ENCODE measurements at regions not wholly inside any gene's neighbourhood (a gene's known extent, or its start where the extent isn't known, plus 50 kb on each side); places are given as distances from the start of the nearest gene placed in this dataset.
A peak's percentile ranks its signal among the peaks of the same experiment; 100 is the strongest.

- 54 to 73% methylated on average over 1 of the region's 1 CpG for WGBS, 2 donors
- Histone ChIP-seq H3K27ac (no peak overlapping the region), H3K27me3 (no peaks in the 10 kb centered on the region), H3K9me3 (peaks cover 0 to 8% (median 0%) of the 10 kb centered on the region in 4 donors), H3K4me3 (no peak overlapping the region), H3K4me1 (no peaks in the 10 kb centered on the region), H3K36me3 (no peaks in the 10 kb centered on the region)
- intact Hi-C loops (cut with DNase I), result loop anchor here (10.0 kb wide), 1 partner anchor 407 kb away; no protein-coding TSS in a partner anchor
- DNase-seq, result no peak
- TF ChIP-seq POLR2AphosphoS5 (IDR thresholded peaks at IDR 0.05), result no peak
Observed at GRCh38 chr1:68617942-68618341, 121.1 kb upstream of the DEPDC1 start.

DNA sequence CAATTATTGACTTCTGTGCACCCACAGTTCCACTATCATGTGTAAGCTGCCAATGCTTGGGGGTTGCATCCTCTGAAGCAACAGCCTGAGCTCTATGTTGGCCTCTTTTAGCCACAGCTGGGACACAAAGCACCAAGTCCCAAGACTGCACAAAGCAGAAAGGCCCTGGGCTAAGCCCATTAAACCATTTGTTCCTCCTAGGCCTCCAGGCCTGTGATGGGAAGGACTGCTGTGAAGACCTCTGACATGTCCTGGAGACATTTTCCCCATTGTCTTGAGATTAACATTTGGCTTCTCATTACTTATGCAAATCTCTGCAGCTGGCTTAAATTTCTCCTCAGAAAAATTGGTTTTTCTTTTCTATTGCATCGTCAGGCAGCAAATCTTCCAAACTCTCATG lies 123.7 kb upstream of the DEPDC1 start:
- H3K4me3 ChIP-seq, result no peak overlapping the region
- intact Hi-C loops (cut with DNase I), result no loop called here
- H3K27ac ChIP-seq, result no peak overlapping the region
- no peaks in the 10 kb centered on the region for H3K36me3 ChIP-seq
- no peaks in the 10 kb centered on the region for H3K27me3 ChIP-seq
- H3K9me3 ChIP-seq, result peaks cover 0 to 8% (median 0%) of the 10 kb centered on the region in 4 donors
- peaks cover 0 to 16% (median 11%) of the 10 kb centered on the region in 4 donors for H3K4me1 ChIP-seq
- DNase-seq, result no peak
- WGBS, 2 donors, result 93 to 94% methylated on average over 1 of the region's 1 CpG
- TF ChIP-seq POLR2A (IDR thresholded peaks at IDR 0.05), result no peak
- TF ChIP-seq POLR2AphosphoS5 (IDR thresholded peaks at IDR 0.05), result no peak
- TF ChIP-seq, protein P1, sequence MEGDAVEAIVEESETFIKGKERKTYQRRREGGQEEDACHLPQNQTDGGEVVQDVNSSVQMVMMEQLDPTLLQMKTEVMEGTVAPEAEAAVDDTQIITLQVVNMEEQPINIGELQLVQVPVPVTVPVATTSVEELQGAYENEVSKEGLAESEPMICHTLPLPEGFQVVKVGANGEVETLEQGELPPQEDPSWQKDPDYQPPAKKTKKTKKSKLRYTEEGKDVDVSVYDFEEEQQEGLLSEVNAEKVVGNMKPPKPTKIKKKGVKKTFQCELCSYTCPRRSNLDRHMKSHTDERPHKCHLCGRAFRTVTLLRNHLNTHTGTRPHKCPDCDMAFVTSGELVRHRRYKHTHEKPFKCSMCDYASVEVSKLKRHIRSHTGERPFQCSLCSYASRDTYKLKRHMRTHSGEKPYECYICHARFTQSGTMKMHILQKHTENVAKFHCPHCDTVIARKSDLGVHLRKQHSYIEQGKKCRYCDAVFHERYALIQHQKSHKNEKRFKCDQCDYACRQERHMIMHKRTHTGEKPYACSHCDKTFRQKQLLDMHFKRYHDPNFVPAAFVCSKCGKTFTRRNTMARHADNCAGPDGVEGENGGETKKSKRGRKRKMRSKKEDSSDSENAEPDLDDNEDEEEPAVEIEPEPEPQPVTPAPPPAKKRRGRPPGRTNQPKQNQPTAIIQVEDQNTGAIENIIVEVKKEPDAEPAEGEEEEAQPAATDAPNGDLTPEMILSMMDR (IDR thresholded peaks at IDR 0.05), result no peak
- TF ChIP-seq EP300 (IDR thresholded peaks at IDR 0.05), result no peak

DNA sequence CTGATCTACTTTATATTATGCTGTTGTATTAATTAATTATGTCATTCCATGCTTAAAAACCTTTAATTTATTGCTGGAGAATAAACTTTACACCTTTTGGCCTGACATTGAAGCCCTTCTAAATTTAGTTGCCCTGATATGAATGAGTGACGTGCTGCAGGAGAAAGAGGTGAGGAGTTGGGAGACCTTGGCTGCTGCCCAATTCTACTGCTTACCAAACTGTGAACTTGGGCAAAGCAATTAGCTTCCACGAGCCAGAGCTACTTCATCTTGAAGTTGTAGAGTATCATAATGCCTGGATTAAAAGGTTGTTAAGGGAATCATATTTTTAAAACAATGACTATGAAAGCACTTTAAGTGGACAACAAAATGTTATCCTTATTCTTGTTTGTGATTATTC lies 126.8 kb upstream of the DEPDC1 start:
- peak overlapping the region in 2 of 4 donors; percentile 38 to 60 for H3K27ac ChIP-seq
- intact Hi-C loops (cut with DNase I), result no loop called here
- TF ChIP-seq, protein P1 (IDR thresholded peaks at IDR 0.05), result no peak
- TF ChIP-seq POLR2A (IDR thresholded peaks at IDR 0.05) (no peak), POLR2AphosphoS5 (IDR thresholded peaks at IDR 0.05) (no peak), EP300 (IDR thresholded peaks at IDR 0.05) (no peak)
- WGBS, 2 donors, result 33 to 65% methylated on average over 2 of the region's 2 CpGs
- no peaks in the 10 kb centered on the region for H3K27me3 ChIP-seq
- no peak for DNase-seq
- peaks cover 0 to 16% (median 11%) of the 10 kb centered on the region in 4 donors for H3K4me1 ChIP-seq
- H3K36me3 ChIP-seq, result no peaks in the 10 kb centered on the region
- H3K4me3 ChIP-seq, result no peak overlapping the region
- H3K9me3 ChIP-seq, result peaks cover 0 to 5% (median 0%) of the 10 kb centered on the region in 4 donors

GRCh38 chr1:68624233-68624632 lies 127.4 kb upstream of the DEPDC1 start:
- Histone ChIP-seq H3K27me3 (no peaks in the 10 kb centered on the region), H3K27ac (peak overlapping the region in 2 of 4 donors; percentile 38 to 60), H3K4me3 (no peak overlapping the region), H3K9me3 (peaks cover 0 to 5% (median 0%) of the 10 kb centered on the region in 4 donors), H3K4me1 (peaks cover 0 to 16% (median 11%) of the 10 kb centered on the region in 4 donors), H3K36me3 (no peaks in the 10 kb centered on the region)
- intact Hi-C loops (cut with DNase I), result no loop called here
- 65 to 78% methylated on average over 3 of the region's 3 CpGs for WGBS, 2 donors
- DNase-seq, result no peak
- TF ChIP-seq POLR2A (IDR thresholded peaks at IDR 0.05) (no peak), POLR2AphosphoS5 (IDR thresholded peaks at IDR 0.05) (no peak), EP300 (IDR thresholded peaks at IDR 0.05) (no peak)
- TF ChIP-seq, protein P1 (IDR thresholded peaks at IDR 0.05), result no peak

GRCh38 chr1:68625624-68626023 lies 128.7 kb upstream of the DEPDC1 start:
- 59 to 77% methylated on average over 1 of the region's 1 CpG for WGBS, 2 donors
- TF ChIP-seq POLR2AphosphoS5 (IDR thresholded peaks at IDR 0.05) (no peak), EP300 (IDR thresholded peaks at IDR 0.05) (no peak)
- TF ChIP-seq, protein P1 (IDR thresholded peaks at IDR 0.05), result no peak
- DNase-seq, result no peak
- Histone ChIP-seq H3K4me3 (no peak overlapping the region), H3K4me1 (peaks cover 0 to 16% (median 11%) of the 10 kb centered on the region in 4 donors), H3K9me3 (peaks cover 0 to under 1% (median 0%) of the 10 kb centered on the region in 4 donors), H3K36me3 (no peaks in the 10 kb centered on the region), H3K27me3 (no peaks in the 10 kb centered on the region), H3K27ac (no peak overlapping the region)
- intact Hi-C loops (cut with DNase I), result no loop called here

Measured in sigmoid colon (tissue), 6 donors.